Glutamatergic neuron (in vitro differentiated cells): ENCODE measurements at regions not wholly inside any gene's neighbourhood (a gene's known extent, or its start where the extent isn't known, plus 50 kb on each side); places are given as distances from the start of the nearest gene placed in this dataset.

ENCODE experiments used
- DNase-seq: peaks from one replicate; pipeline ENCODE4 v3.0.0; 2022
- H3K27ac Mint-ChIP-seq: one replicate; pipeline ENCODE4 v1.8.0; 2020; ENCODE audit warnings: mild to moderate bottlenecking, mixed read lengths, inconsistent platforms; ENCODE audit not compliant: unreplicated experiment
- H3K27me3 Mint-ChIP-seq: one replicate; pipeline ENCODE4 v1.8.0; 2020; ENCODE audit warnings: mild to moderate bottlenecking, moderate library complexity, mixed read lengths, inconsistent platforms; ENCODE audit not compliant: unreplicated experiment
- H3K36me3 Mint-ChIP-seq: one replicate; pipeline ENCODE4 v1.8.0; 2020; ENCODE audit warnings: mild to moderate bottlenecking, mixed read lengths, inconsistent platforms; ENCODE audit not compliant: unreplicated experiment
- H3K4me1 Mint-ChIP-seq: one replicate; pipeline ENCODE4 v1.8.0; 2020; ENCODE audit warnings: mild to moderate bottlenecking, low read depth, mixed read lengths, inconsistent platforms; ENCODE audit not compliant: unreplicated experiment
- H3K4me3 Mint-ChIP-seq: one replicate; pipeline ENCODE4 v1.8.0; 2020; ENCODE audit warnings: mild to moderate bottlenecking, mixed read lengths, inconsistent platforms; ENCODE audit not compliant: unreplicated experiment
- H3K9me3 Mint-ChIP-seq: one replicate; pipeline ENCODE4 v1.8.0; 2020; ENCODE audit warnings: mild to moderate bottlenecking, moderate library complexity, mixed read lengths, inconsistent platforms; ENCODE audit not compliant: unreplicated experiment
- CTCF ChIP-seq: fragments of 200-600 bp; sonication (generic); IDR thresholded peaks from one replicate; pipeline ENCODE4 v1.5.0; 2021; ENCODE audit not compliant: partially characterized antibody, unreplicated experiment

- no peak for TF ChIP-seq CTCF
- Mint-ChIP-seq H3K9me3 (peaks cover 1% of the 10 kb centered on the region), H3K4me1 (no peaks in the 10 kb centered on the region), H3K27me3 (peaks cover 1% of the 10 kb centered on the region), H3K27ac (no peak overlapping the region), H3K4me3 (no peak overlapping the region), H3K36me3 (no peaks in the 10 kb centered on the region)
- DNase-seq: no peak
These were observed 445.9 kb downstream of the ZNF536 start for GRCh38 chr19:30817965-30818567.

GRCh38 chr19:30817197-30817596 is 445.0 kb downstream of the ZNF536 start:
- TF ChIP-seq CTCF: no peak
- Mint-ChIP-seq H3K27ac (no peak overlapping the region), H3K4me3 (no peak overlapping the region), H3K4me1 (no peaks in the 10 kb centered on the region), H3K36me3 (no peaks in the 10 kb centered on the region), H3K27me3 (peaks cover 1% of the 10 kb centered on the region), H3K9me3 (peaks cover 1% of the 10 kb centered on the region)
- no peak for DNase-seq

GRCh38 chr19:30815889-30816580 is 443.9 kb downstream of the ZNF536 start:
- DNase-seq: no peak
- H3K9me3 Mint-ChIP-seq: peaks cover 1% of the 10 kb centered on the region
- H3K36me3 Mint-ChIP-seq: no peaks in the 10 kb centered on the region
- H3K27ac Mint-ChIP-seq: no peak overlapping the region
- no peaks in the 10 kb centered on the region for H3K4me1 Mint-ChIP-seq
- H3K27me3 Mint-ChIP-seq: peaks cover 1% of the 10 kb centered on the region
- no peak overlapping the region for H3K4me3 Mint-ChIP-seq
- TF ChIP-seq CTCF: no peak

GRCh38 chr19:30812099-30812678 is 440.0 kb downstream of the ZNF536 start:
- H3K9me3 Mint-ChIP-seq: peaks cover 5% of the 10 kb centered on the region
- no peak for DNase-seq
- peaks cover 1% of the 10 kb centered on the region for H3K27me3 Mint-ChIP-seq
- H3K4me1 Mint-ChIP-seq: no peaks in the 10 kb centered on the region
- H3K4me3 Mint-ChIP-seq: no peak overlapping the region
- no peak for TF ChIP-seq CTCF
- H3K27ac Mint-ChIP-seq: no peak overlapping the region
- no peaks in the 10 kb centered on the region for H3K36me3 Mint-ChIP-seq

GRCh38 chr19:30811397-30812098 is 439.4 kb downstream of the ZNF536 start:
- H3K4me3 Mint-ChIP-seq: no peak overlapping the region
- H3K27ac Mint-ChIP-seq: no peak overlapping the region
- TF ChIP-seq CTCF: no peak
- DNase-seq: no peak
- H3K36me3 Mint-ChIP-seq: no peaks in the 10 kb centered on the region
- H3K9me3 Mint-ChIP-seq: peaks cover 5% of the 10 kb centered on the region
- no peaks in the 10 kb centered on the region for H3K4me1 Mint-ChIP-seq
- no peaks in the 10 kb centered on the region for H3K27me3 Mint-ChIP-seq
